CD4-positive, CD25-positive, alpha-beta regulatory T cell (primary cell): ENCODE measurements at regions not wholly inside any gene's neighbourhood (a gene's known extent, or its start where the extent isn't known, plus 50 kb on each side); places are given as distances from the start of the nearest gene placed in this dataset.

Experiments used
- ATAC-seq, 2 donors: fragments of 150-1000 bp; cut with Tn5 transposase; one replicate each; pipeline ENCODE4 v1.10.0; 2021; ENCODE audit warnings: low read depth in 2 of 2, moderate number of reproducible peaks in 2 of 2, moderate library complexity in 1 of 2
- DNase-seq, 3 donors: peaks; one replicate each; pipeline versions ENCODE4 v3.0.0 to v3.0.0-alpha.2; 2012 to 2022; ENCODE audit warnings: mixed read lengths in 1 of 3
- H3K27ac ChIP-seq: one replicate; pipeline ENCODE4 v1.7.0; 2013; ENCODE audit warnings: mild to moderate bottlenecking, low read length; ENCODE audit not compliant: insufficient read depth, poor library complexity, severe bottlenecking
- H3K27me3 ChIP-seq: one replicate; pipeline ENCODE4 v1.7.0; 2013; ENCODE audit warnings: low read length; ENCODE audit not compliant: control insufficient read depth, insufficient read depth
- H3K36me3 ChIP-seq: one replicate; pipeline ENCODE4 v1.7.0; 2013; ENCODE audit warnings: mild to moderate bottlenecking, low read length, moderate library complexity; ENCODE audit not compliant: control insufficient read depth, insufficient read depth
- H3K4me1 ChIP-seq: 2 replicates; pipeline ENCODE4 v1.7.0; 2013; ENCODE audit warnings: mild to moderate bottlenecking, low read length; ENCODE audit not compliant: insufficient read depth, control insufficient read depth, poor library complexity, severe bottlenecking
- H3K4me3 ChIP-seq: one replicate; pipeline ENCODE4 v1.7.0; 2013; ENCODE audit warnings: low read depth, mild to moderate bottlenecking, low read length, moderate library complexity
- H3K9me3 ChIP-seq, 2 experiments: 1 replicate in 1 of 2; 2 replicates in 1 of 2; pipeline ENCODE4 v1.7.0; 2013; ENCODE audit warnings: low read length in 2 of 2, mild to moderate bottlenecking in 1 of 2, moderate library complexity in 1 of 2; ENCODE audit not compliant: control insufficient read depth in 2 of 2
- H3K27ac Mint-ChIP-seq, 3 donors: one replicate each; pipeline ENCODE4 v1.8.0; 2020 to 2022; ENCODE audit warnings: mild to moderate bottlenecking in 3 of 3, mixed read lengths in 3 of 3, moderate library complexity in 2 of 3
- H3K27me3 Mint-ChIP-seq: one replicate; pipeline ENCODE4 v1.8.0; 2022; ENCODE audit warnings: mild to moderate bottlenecking, mixed read lengths
- H3K36me3 Mint-ChIP-seq: one replicate; pipeline ENCODE4 v1.8.0; 2020; ENCODE audit warnings: mixed read lengths
- H3K4me1 Mint-ChIP-seq, 4 donors: one replicate each; pipeline ENCODE4 v1.8.0; 2020 to 2022; ENCODE audit warnings: mixed read lengths in 4 of 4, mild to moderate bottlenecking in 1 of 4
- H3K4me3 Mint-ChIP-seq, 4 donors: one replicate each; pipeline ENCODE4 v1.8.0; 2020 to 2022; ENCODE audit warnings: mild to moderate bottlenecking in 4 of 4, mixed read lengths in 4 of 4, moderate library complexity in 3 of 4
- H3K9me3 Mint-ChIP-seq, 7 donors: one replicate each; pipeline ENCODE4 v1.8.0; 2020 to 2022; ENCODE audit warnings: mixed read lengths in 7 of 7, mild to moderate bottlenecking in 3 of 7, moderate library complexity in 2 of 7

DNA sequence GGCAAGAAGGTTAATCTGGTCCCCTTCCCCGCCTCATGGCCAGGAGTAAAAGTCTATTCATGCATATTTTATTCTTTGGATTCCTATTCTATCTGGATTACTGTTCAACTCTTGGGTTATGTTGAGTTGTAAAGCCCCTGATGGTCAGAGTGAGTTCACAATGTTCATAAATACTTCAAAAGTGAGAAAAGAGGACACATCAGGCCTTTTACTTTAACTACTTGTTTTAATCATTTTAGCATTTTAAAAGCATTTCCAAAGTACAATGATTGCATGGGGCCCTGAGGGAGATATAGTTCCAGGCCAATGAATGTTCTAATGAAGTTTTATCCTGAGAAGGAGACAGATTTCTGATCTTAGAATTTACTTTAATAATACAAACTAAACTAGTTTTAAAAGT lies 93.9 kb downstream of the BOD1 start:
- H3K27ac Mint-ChIP-seq, result no peak overlapping the region
- no peaks in the 10 kb centered on the region for H3K27me3 Mint-ChIP-seq
- Histone ChIP-seq H3K27me3 (no peaks in the 10 kb centered on the region), H3K4me1 (no peaks in the 10 kb centered on the region), H3K27ac (no peak overlapping the region), H3K9me3 (peaks cover 0 to 2% of the 10 kb centered on the region in 2 experiments), H3K4me3 (no peak overlapping the region), H3K36me3 (no peaks in the 10 kb centered on the region)
- ATAC-seq (no peak), DNase-seq (no peak)
- no peaks in the 10 kb centered on the region for H3K36me3 Mint-ChIP-seq
- H3K9me3 Mint-ChIP-seq, result peaks cover 0 to 8% (median 5%) of the 10 kb centered on the region in 7 donors
- H3K4me1 Mint-ChIP-seq, result no peaks in the 10 kb centered on the region
- H3K4me3 Mint-ChIP-seq, result no peak overlapping the region

DNA sequence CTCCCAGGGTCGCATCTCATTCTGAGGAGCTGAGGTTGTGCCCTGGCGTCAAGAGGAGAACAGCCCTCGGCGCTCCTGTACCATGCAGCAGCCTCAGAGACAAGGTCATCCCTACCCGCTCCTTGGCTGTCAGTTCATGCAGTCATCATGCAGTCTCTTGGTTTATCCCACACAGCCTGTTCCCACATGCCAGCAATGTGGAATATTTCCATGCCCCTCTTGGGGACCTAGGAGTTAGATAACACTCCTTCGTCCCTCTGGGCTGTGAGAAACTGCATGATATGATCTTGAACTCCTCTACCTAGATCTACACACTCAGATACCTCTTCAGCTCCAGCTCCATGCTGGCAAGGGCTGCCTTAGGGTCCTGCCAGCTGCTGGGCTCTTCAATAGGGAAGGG lies 97.6 kb downstream of the BOD1 start:
- peaks cover 8% of the 10 kb centered on the region for H3K27me3 Mint-ChIP-seq
- H3K27me3 ChIP-seq, result no peaks in the 10 kb centered on the region
- no peak for DNase-seq
- H3K9me3 ChIP-seq, result peaks cover 0 to 2% of the 10 kb centered on the region in 2 experiments
- H3K27ac ChIP-seq, result no peak overlapping the region
- H3K4me3 Mint-ChIP-seq, result no peak overlapping the region
- H3K4me1 ChIP-seq, result no peaks in the 10 kb centered on the region
- ATAC-seq, result no peak
- peaks cover 0 to 12% (median 5%) of the 10 kb centered on the region in 7 donors for H3K9me3 Mint-ChIP-seq
- H3K36me3 ChIP-seq, result no peaks in the 10 kb centered on the region
- H3K27ac Mint-ChIP-seq, result no peak overlapping the region
- no peaks in the 10 kb centered on the region for H3K4me1 Mint-ChIP-seq
- no peak overlapping the region for H3K4me3 ChIP-seq
- H3K36me3 Mint-ChIP-seq, result no peaks in the 10 kb centered on the region

DNA sequence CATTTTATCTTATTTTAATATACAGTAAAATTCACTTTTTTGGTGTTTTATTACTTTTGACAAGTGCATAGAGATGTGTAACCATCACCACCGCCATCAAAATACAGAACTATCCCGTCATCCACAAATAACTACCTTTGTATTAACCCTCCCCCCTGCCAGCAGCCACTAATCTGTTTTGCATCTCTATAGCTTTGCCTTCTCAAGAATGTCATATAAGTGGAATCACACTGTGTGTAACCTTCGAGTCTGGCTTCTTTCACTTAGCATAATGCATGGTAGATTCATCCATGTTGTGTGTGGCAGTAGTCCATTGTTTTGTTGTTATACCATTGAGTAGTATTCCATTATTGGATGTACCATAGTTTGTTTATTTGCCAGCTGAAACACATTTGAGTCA lies 98.8 kb downstream of the BOD1 start:
- Histone ChIP-seq H3K36me3 (no peaks in the 10 kb centered on the region), H3K9me3 (peaks cover 0 to 2% of the 10 kb centered on the region in 2 experiments), H3K27ac (no peak overlapping the region), H3K4me1 (no peaks in the 10 kb centered on the region), H3K27me3 (peaks cover 6% of the 10 kb centered on the region), H3K4me3 (no peak overlapping the region)
- H3K4me1 Mint-ChIP-seq, result no peaks in the 10 kb centered on the region
- H3K36me3 Mint-ChIP-seq, result no peaks in the 10 kb centered on the region
- H3K27me3 Mint-ChIP-seq, result peaks cover 13% of the 10 kb centered on the region
- H3K27ac Mint-ChIP-seq, result no peak overlapping the region
- H3K9me3 Mint-ChIP-seq, result peaks cover 0 to 12% (median 5%) of the 10 kb centered on the region in 7 donors
- DNase-seq, result no peak
- no peak overlapping the region for H3K4me3 Mint-ChIP-seq
- no peak for ATAC-seq

DNA sequence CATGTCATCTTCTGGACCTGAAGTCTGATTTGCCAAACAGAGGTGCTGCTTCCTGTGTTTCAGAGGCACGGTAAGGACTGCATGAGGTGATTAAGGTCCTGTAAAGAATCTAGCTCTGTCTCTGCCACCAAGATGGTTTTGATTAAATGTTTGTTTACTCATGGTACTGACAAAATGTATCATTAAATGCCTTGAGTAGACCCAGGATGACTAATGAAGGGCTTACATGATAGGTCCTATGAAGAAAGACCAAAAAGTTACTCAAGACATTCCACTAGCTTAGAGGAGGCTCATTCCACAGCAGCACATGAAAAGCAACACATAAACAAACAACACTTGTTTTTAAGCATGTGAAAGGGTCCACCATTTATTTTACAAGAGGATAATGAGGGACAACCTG lies 100.9 kb downstream of the BOD1 start:
- no peak overlapping the region for H3K27ac Mint-ChIP-seq
- H3K4me3 Mint-ChIP-seq, result no peak overlapping the region
- ATAC-seq, result no peak

DNA sequence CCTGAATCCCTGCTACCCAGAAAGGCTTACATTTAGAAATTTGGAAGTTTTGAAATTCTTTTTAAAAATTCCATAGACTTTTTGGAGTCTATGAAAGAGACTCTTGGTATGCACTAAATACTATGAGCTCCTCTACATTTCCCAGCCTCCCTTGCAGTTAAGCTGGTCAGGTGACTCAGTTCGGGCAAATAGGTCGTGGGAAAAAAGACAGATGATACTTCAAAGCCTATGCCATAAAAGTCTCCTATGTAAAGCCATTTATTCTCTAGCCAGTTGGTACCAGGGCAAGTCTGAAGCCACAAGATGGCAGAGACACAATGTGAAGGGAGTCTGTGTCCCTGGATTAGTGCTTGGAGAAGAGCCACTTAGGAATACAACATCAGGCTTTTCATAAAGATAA lies 101.8 kb downstream of the BOD1 start:
- H3K9me3 Mint-ChIP-seq, result peaks cover 0 to 10% (median 3%) of the 10 kb centered on the region in 7 donors
- H3K27me3 Mint-ChIP-seq, result peaks cover 14% of the 10 kb centered on the region
- H3K36me3 Mint-ChIP-seq, result no peaks in the 10 kb centered on the region
- H3K36me3 ChIP-seq, result no peaks in the 10 kb centered on the region
- peaks cover 10% of the 10 kb centered on the region for H3K27me3 ChIP-seq
- H3K4me1 Mint-ChIP-seq, result no peaks in the 10 kb centered on the region
- DNase-seq, result no peak
- no peak overlapping the region for H3K27ac Mint-ChIP-seq
- H3K9me3 ChIP-seq, result no peaks in the 10 kb centered on the region
- no peaks in the 10 kb centered on the region for H3K4me1 ChIP-seq
- no peak overlapping the region for H3K4me3 ChIP-seq
- no peak overlapping the region for H3K27ac ChIP-seq
- ATAC-seq, result no peak
- no peak overlapping the region for H3K4me3 Mint-ChIP-seq

More for the DNA sequence above, 100.9 kb downstream of the BOD1 start:
- H3K4me1 ChIP-seq, result no peaks in the 10 kb centered on the region
- no peaks in the 10 kb centered on the region for H3K36me3 Mint-ChIP-seq
- peaks cover 0 to under 1% of the 10 kb centered on the region in 2 experiments for H3K9me3 ChIP-seq
- H3K27me3 Mint-ChIP-seq, result peaks cover 14% of the 10 kb centered on the region
- peaks cover 10% of the 10 kb centered on the region for H3K27me3 ChIP-seq
- peaks cover 0 to 10% (median 4%) of the 10 kb centered on the region in 7 donors for H3K9me3 Mint-ChIP-seq
- H3K27ac ChIP-seq, result no peak overlapping the region
- no peak overlapping the region for H3K4me3 ChIP-seq
- H3K36me3 ChIP-seq, result no peaks in the 10 kb centered on the region
- no peak for DNase-seq
- H3K4me1 Mint-ChIP-seq, result no peaks in the 10 kb centered on the region

DNA sequence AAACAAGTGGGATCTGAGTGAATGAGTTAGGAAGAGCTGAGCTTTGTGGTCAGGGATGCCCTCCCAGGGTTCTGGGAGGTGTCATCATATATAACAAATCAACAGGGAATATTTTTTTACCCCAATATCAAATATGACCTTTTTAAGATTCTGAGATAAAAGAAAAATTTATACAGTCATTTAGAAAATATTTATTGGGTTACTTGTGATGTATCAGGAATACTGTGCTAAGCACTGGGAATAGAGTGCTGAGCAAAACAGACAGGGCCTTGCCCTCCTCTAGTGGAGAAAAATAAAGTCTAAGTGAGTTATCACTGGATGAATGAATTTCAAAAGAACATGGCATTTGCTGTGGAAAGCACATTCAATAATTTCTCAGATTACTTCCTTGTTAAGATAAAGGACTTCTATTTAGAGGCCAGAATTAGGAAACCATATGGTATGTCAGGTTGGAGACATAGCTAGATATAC lies 102.9 kb downstream of the BOD1 start:
- H3K27ac ChIP-seq, result no peak overlapping the region
- no peaks in the 10 kb centered on the region for H3K4me1 ChIP-seq
- H3K27me3 ChIP-seq, result peaks cover 10% of the 10 kb centered on the region
- no peaks in the 10 kb centered on the region for H3K4me1 Mint-ChIP-seq
- H3K4me3 Mint-ChIP-seq, result no peak overlapping the region
- no peaks in the 10 kb centered on the region for H3K9me3 ChIP-seq
- no peaks in the 10 kb centered on the region for H3K36me3 Mint-ChIP-seq
- ATAC-seq, result no peak
- H3K27me3 Mint-ChIP-seq, result peaks cover 14% of the 10 kb centered on the region
- peaks cover 0 to 10% (median 0%) of the 10 kb centered on the region in 7 donors for H3K9me3 Mint-ChIP-seq
- no peaks in the 10 kb centered on the region for H3K36me3 ChIP-seq
- no peak for DNase-seq
- H3K27ac Mint-ChIP-seq, result no peak overlapping the region
- H3K4me3 ChIP-seq, result no peak overlapping the region

DNA sequence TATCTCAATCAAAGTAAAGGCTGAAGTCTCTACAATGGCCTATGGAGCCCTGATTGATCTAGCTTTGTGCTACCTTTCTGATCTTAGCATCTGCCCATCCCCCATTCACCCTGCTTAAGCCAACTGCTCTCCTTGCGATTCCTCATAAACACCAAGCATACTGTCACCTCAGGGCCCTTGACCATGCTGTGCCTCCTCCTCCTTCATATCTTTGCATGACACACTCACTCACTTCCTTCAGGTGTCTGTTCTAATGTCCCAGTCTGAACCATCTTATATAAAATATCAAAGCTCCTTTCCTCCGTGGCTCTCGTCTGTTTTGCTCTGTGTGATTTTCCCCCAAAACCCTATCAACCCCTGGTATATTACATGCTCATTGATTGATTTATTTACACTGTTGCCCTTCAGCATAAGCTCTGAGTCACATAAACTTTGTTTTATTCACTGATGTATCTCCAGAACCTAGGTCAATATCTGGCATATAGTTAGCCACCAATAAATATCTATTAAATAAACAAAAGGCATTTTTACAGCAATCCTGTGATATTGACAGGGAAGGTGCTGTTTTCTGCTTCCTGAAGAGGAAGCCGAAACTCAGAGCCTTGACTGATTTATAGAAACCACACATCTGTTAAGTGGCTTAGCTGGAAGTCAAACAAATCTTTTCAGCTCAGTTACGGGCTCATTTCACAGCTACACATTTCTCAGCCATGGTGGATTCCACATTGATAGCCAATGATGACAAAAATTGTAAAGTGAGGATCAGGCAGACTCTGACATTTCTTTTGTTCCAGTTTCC lies 103.6 kb downstream of the BOD1 start:
- no peaks in the 10 kb centered on the region for H3K36me3 ChIP-seq
- H3K4me3 ChIP-seq, result no peak overlapping the region
- ATAC-seq, result no peak
- Mint-ChIP-seq H3K4me3 (no peak overlapping the region), H3K9me3 (peaks cover 0 to 10% (median 0%) of the 10 kb centered on the region in 7 donors), H3K27me3 (peaks cover 14% of the 10 kb centered on the region), H3K27ac (no peak overlapping the region), H3K4me1 (no peaks in the 10 kb centered on the region), H3K36me3 (no peaks in the 10 kb centered on the region)
- peaks cover 10% of the 10 kb centered on the region for H3K27me3 ChIP-seq
- H3K27ac ChIP-seq, result no peak overlapping the region
- DNase-seq, result no peak
- no peaks in the 10 kb centered on the region for H3K9me3 ChIP-seq
- no peaks in the 10 kb centered on the region for H3K4me1 ChIP-seq

DNA sequence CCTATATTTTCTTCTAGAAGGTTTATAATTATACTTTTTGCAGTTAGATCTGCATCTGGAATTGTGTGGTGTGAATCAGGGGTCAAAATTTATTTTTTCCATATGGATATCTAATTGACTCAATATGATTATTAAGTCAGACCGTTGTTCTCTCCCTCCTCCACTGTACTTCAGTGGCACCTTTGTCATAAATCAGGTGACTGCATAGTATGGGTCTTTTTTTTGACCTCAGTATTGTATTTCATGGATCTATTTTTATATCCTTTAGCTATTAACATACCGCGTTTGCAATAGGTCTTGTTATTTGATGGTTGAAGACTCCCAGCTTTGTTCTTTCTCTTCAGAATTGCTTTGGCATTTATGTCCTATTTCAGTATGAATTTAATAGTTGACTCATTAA lies 107.4 kb downstream of the BOD1 start:
- no peaks in the 10 kb centered on the region for H3K36me3 Mint-ChIP-seq
- H3K4me3 Mint-ChIP-seq, result no peak overlapping the region

More for the DNA sequence above, 107.4 kb downstream of the BOD1 start:
- no peaks in the 10 kb centered on the region for H3K36me3 ChIP-seq
- Mint-ChIP-seq H3K27me3 (peaks cover 10% of the 10 kb centered on the region), H3K4me1 (no peaks in the 10 kb centered on the region), H3K27ac (no peak overlapping the region), H3K9me3 (peaks cover 0 to 9% (median 0%) of the 10 kb centered on the region in 7 donors)
- ATAC-seq (no peak), DNase-seq (no peak)
- H3K4me1 ChIP-seq, result no peaks in the 10 kb centered on the region
- no peak overlapping the region for H3K4me3 ChIP-seq
- H3K27ac ChIP-seq, result no peak overlapping the region
- no peaks in the 10 kb centered on the region for H3K9me3 ChIP-seq
- peaks cover 12% of the 10 kb centered on the region for H3K27me3 ChIP-seq
